GM19035 (cell line): ENCODE measurements at regions not wholly inside any gene's neighbourhood (a gene's known extent, or its start where the extent isn't known, plus 50 kb on each side); places are given as distances from the start of the nearest gene placed in this dataset.

Experiments used
- ATAC-seq: cut with Tn5 transposase; IDR thresholded peaks from one replicate; pipeline ENCODE4 v1.9.1; 2021; ENCODE audit not compliant: unreplicated experiment

DNA sequence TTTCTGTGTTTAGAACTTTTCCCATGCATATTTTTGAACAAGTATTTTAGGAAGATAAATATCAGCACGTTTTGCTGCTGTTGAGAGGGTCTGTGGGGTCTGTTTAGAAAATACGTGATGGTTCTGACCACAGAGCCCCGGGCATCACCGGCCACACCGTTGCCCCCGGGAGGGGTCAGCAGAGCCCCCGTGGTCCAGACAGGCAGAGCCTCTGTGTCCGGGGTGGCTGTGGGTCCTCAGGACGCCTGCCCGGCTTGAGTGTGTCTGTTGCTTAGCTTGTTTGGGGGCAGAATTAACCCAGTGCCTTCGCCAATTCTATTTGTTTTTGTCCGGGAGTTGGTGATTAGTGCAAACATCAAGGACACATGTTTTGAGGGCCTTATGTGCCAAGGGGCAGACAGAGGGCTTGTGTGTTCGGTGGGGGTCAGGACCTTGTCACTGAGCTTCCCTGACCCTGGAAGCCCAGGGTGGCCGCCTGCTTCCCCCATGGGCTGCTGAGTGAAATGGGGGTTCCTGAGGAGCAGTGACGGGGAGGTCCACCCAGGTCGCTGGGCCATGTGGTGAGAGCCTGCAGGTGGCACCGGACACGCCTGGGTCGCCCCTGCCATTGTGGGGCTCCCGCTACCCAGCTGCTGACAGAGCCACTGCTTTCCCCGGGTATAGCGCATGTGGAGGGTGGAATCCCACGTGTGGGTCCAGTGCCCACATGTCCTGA is 122.2 kb downstream of the SIK1 start:
- ATAC-seq = no peak

DNA sequence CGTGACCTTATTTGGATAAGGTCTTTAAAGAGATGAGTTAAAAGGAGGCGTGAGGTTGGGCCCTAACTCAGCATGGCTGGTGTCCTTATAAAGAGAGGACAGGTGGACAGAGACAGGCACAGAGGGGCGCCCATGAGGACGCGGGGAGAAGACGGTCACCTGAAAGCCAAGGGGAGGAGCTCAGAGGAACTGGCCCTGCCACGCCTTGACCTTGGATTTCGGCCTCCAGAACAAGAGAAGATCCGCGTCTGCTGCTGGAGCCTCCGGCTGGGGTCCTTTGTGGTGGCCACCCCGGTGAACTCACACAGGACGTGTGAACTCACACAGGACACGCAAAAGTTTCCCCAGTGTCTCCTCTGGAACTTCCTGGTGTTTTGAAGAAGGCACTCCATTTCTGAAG is 122.7 kb downstream of the SIK1 start:
- ATAC-seq = no peak

- no peak for ATAC-seq
Measured at GRCh38 chr21:43303275-43304178, 123.4 kb downstream of the SIK1 start.

GRCh38 chr21:43302769-43303168 is 124.2 kb downstream of the SIK1 start:
- ATAC-seq = no peak

DNA sequence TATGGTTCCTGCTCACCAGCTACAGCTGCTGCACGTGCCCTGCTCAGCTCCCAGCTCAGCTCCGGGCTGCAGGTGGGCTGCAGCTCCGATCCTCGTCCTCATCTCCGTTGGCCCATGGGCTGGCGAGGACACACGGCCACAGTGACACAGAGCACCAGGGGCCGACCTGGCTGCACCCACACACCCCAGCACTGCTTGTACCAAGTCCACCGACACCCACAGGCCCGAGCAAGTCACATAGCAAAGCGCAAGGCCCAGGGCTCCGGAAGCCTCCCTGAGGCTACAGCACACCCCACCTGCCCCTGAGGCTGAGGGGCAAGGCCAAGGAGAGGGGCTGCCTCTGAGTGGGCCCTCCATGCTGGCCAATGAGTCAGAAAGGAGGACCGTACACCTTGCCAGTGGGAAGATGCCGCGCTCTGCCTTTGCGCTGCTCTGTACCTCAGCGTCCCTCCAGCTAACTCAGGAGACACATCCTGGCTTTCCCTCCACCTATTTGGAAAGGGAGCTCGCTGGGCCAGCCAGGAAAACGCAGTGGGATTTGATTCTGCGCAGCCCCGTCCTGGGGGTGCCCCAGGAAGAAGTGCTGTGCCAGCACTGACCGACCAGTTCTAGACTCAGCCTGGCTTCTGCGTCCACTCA is 124.8 kb downstream of the SIK1 start:
- no peak for ATAC-seq

GRCh38 chr21:43301409-43302061 is 125.4 kb downstream of the SIK1 start:
- ATAC-seq = no peak

- no peak for ATAC-seq
Measured at GRCh38 chr21:43300496-43301408, 126.2 kb downstream of the SIK1 start.

DNA sequence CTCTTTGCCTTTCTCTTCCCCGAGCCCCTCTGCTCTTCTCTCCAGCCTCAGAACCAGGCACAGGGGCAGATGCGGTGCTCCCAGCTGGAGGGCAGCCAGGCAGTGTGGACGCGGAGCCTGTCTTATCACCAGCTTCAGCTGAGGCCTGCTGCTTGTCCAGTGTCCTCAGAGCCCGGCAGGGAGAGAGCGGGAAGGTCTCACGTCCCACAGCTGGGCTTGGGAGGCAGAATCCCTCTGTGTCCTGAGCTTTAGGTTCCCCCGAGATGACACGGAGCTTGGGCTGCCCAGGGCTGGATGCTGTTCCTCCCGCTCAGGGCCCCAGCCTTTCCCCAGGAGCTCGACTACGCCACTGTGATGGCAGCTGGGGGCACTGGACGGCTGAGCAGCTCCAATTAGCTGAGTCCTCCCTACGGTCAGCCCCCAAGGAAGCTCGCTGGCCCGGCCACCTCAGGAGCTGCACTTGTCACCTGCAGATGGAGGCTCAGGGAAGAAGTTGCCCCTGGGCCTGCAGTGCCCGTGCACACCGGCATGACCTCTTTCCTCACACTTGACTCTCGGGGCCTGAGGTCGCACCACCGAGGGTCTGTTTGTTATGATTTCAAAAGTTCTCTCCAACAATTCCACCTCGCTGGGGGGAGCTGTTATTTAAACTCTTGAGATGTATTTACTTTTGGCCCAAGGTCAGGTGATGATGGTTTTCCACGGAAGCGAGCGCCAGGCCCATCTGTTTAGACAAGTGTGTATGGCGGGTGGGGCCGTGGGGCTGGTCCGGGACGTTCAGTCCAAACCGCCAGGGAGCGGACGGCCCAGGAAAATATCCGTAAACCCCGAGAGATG is 127.3 kb downstream of the SIK1 start:
- no peak for ATAC-seq

DNA sequence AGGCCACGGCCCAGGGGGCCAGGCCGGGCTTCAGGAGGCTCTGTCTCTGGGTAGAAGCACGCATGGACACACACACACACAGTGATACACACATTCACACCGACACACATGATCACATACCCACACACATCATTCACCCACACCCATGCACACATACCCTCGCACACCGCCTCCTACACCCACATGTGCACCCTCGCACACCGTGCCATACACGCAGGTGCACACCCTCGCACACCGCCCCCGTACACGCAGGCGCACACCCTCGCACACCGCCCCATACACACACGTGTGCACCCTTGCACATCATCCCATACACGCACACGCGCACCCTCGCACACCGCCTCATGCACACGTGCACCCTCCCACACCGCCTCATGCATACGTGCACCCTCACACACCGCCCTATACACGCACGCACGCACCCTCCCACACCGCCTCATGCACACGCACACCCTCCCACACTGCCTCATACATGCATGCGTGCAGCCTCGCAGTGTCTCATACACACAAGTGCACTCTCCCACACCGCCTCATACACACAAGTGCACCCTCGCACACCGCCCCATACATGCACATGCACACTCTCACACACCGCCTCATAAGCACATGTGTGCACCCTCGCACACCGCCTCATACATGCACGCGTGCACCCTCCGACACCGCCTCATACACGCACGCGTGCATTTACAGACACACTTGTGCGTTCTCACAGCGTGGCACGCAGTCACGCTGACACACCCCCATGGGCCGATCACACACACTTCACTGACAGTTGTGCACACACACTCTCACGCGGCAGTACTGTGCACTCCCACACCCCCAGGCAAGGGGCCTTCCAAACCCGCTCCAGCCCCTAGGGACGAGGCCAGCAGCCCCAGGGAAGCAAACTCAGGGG is 128.1 kb downstream of the SIK1 start:
- no peak for ATAC-seq

DNA sequence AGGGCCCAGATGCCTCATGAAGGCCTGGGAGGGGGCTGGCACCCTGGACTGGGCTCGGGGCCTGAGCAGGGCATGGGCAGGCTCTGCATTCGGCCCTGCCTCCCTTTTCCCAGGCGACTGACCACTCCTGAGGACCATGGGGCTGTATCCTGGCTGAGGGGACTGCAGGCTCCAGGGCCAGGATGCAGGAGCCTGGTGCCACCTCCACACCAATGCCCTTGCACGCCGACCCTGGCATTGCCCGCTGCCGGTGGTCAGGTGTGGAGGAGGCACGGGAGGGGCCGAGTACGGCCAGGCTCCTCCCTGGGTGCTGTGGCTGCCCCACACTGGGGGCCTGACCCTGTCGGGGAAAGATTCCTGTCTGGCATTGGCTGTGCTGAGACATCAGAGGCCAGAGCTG is 128.9 kb downstream of the SIK1 start:
- ATAC-seq = no peak

GRCh38 chr21:43297391-43297981 is 128.7 kb downstream of the CRYAA start:
- no peak for ATAC-seq

DNA sequence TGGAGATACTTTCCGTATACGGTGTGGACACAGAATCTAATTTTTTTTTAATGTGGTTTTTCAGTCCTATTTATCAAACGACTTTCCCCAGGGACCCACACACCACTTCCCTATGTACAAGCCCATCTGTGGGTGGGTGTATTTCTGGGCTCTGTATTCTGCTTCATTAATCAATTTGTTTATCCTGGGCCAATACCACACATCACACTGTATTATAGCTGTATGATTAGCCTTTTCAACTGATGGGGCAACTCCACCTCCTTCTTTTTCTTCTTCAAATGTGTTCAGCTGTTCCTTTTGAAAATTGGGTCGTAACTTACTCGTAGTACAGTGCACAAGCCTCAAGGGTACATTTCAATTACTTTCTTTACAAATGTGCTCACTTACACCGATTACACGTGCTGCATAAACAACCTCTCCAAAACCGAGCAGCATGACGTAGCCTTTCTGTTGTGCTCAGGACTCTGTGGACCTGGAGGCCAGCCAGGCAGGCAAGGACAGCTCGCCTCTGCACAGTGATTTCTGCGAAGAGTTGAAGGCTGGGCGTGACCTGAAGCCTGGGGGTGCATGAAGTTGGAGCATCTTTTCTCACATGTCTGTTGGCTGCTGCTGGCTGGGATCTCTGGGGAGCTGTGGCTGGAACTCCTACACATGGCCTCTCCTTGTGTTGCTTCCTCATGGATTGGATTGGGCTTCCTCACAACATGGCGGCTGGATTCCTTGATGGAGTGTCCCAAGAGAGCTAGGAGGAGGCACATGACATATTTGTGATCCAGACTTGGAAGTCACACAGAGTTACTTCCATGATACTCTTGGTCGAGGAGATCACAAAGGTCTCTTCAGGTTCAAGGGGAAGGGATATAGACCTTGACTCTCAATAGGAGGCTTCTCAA is 126.5 kb downstream of the CRYAA start:
- no peak for ATAC-seq

DNA sequence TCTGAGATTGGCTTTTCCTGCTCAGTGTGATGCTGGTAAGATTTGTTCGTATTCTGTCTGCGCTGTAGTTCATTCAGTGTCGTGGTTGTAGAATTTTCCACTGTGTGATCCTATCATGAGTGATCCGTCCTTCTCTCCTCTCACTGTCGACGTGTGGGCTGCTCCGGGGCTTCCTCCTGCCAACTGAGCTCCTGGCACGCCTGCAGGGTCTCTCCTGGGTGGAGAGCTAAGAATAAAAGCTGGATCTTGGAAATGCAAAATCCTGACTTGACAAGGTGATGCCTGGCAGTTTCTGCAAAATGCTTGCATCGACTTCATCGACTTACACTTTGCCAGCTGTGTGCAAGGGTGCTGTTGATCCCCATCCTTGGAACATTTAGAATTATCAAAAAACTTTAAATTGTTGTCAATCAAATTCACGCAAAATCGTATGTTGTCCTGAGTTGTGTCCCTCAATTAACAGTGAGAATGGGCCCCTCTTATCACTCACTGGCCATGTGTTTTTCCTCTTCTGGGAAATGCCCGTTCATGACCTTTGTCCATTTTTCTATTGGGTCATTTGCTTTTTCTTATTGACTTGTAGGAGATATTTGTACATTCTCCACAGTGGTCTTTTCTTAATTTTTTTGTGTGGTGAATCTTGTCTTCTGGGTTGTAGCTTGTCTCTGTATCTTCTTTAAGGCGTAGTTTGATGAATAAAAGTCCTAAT is 125.5 kb downstream of the CRYAA start:
- no peak for ATAC-seq

GRCh38 chr21:43292866-43293142 is 124.0 kb downstream of the CRYAA start:
- no peak for ATAC-seq

DNA sequence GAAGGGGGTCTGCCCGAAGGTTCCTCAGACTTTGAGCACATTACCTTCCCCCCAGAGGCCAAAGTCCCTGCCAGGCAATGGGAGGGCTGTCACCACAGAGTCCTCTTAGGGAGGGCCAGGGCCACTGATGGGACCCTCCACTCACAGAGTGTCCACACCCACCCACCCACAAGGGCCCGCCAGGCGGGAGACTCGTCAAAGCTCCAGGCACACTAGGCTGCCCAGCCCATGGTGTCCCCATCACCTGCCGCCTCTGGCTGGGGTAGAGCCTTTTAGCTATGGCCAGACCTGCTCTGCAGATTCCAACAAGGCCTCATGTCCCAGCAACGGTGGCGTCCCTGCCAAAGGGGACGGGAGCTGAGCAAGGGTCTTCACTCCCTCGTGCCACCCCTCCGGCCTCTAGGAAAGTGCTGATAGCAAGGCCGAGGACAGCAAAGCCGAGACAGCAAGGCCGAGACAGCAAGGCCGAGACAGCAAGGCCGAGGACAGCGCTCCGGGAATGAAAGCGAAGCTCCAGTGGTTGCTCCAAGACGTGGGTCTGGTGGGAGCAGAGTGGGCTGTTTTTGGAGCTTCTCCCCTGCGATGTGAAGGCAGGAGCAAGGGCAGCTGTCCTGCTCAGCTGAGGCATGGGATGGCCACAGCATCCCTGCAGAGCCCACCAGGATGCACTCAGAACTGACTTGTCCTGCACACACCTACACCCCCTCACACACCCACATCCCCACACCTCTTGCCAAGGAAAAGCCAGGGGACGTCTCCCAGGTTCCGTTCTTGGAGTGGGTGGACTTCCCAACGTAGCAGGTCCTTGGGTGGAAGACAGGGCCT is 123.4 kb downstream of the CRYAA start:
- ATAC-seq = no peak
